GM23338 (cell line): ENCODE measurements at regions not wholly inside any gene's neighbourhood (a gene's known extent, or its start where the extent isn't known, plus 50 kb on each side); places are given as distances from the start of the nearest gene placed in this dataset.

Source experiments
- CREB1 ChIP-seq: fragments of 250-450 bp; sonication (Bioruptor Pico); IDR thresholded peaks from 2 replicates; pipeline ENCODE4 v1.5.0; 2020; ENCODE audit warnings: low read depth, mild to moderate bottlenecking, moderate library complexity
- EZH2 ChIP-seq: fragments of 200-600 bp; sonication (generic); IDR thresholded peaks from one replicate; pipeline ENCODE4 v1.8.0; 2017; ENCODE audit warnings: antibody characterized with exemption, mild to moderate bottlenecking, low read depth; ENCODE audit not compliant: unreplicated experiment
- EZH2phosphoT487 ChIP-seq: fragments of 200-600 bp; sonication (generic); IDR thresholded peaks from one replicate; pipeline ENCODE4 v1.8.1; 2018; ENCODE audit warnings: antibody characterized with exemption; ENCODE audit not compliant: unreplicated experiment
- JUNB ChIP-seq: IDR thresholded peaks from one replicate; pipeline ENCODE4 v1.6.1; 2016; ENCODE audit warnings: antibody characterized with exemption; ENCODE audit not compliant: unreplicated experiment
- NANOG ChIP-seq: IDR thresholded peaks from 2 replicates; pipeline ENCODE4 v1.6.1; 2016; ENCODE audit warnings: antibody characterized with exemption, borderline replicate concordance
- POLR2AphosphoS5 ChIP-seq: IDR thresholded peaks from 2 replicates; pipeline ENCODE4 v1.6.1; 2016; ENCODE audit warnings: antibody characterized with exemption, low read depth
- STAT1 ChIP-seq: IDR thresholded peaks from one replicate; pipeline ENCODE4 v1.6.1; 2016; ENCODE audit warnings: antibody characterized with exemption; ENCODE audit not compliant: unreplicated experiment
- ZNF114 ChIP-seq: fragments of 250-450 bp; sonication (Bioruptor Pico); IDR thresholded peaks from 2 replicates; pipeline ENCODE4 v1.5.0; 2020; ENCODE audit warnings: mild to moderate bottlenecking, moderate library complexity
- ZNF331 ChIP-seq: fragments of 250-450 bp; sonication (Bioruptor Pico); IDR thresholded peaks from 2 replicates; pipeline ENCODE4 v1.5.0; 2020; ENCODE audit warnings: low read depth, mild to moderate bottlenecking, moderate library complexity
- TF ChIP-seq, protein P1 (sequence below): IDR thresholded peaks from 2 replicates; pipeline ENCODE4 v1.6.1; 2016; ENCODE audit warnings: antibody characterized with exemption
- TF ChIP-seq, protein P2 (sequence below): IDR thresholded peaks from one replicate; pipeline ENCODE4 v1.6.1; 2018; ENCODE audit warnings: antibody characterized with exemption; ENCODE audit not compliant: unreplicated experiment
- TF ChIP-seq, protein P3 (sequence below), 2 experiments: fragments of 200-600 bp in 1 of 2; sonication (generic) in 1 of 2; conservative IDR thresholded peaks; 2 replicates each; pipeline versions ENCODE4 v1.5.1 to v1.6.1; 2016 to 2017; ENCODE audit warnings: antibody characterized with exemption in 2 of 2, low read depth in 2 of 2, mild to moderate bottlenecking in 2 of 2, moderate library complexity in 1 of 2
- TF ChIP-seq, protein P4 (sequence below): fragments of 250-450 bp; sonication (Bioruptor Pico); IDR thresholded peaks from 2 replicates; pipeline ENCODE4 v1.5.0; 2020; ENCODE audit warnings: mild to moderate bottlenecking, moderate library complexity

DNA sequence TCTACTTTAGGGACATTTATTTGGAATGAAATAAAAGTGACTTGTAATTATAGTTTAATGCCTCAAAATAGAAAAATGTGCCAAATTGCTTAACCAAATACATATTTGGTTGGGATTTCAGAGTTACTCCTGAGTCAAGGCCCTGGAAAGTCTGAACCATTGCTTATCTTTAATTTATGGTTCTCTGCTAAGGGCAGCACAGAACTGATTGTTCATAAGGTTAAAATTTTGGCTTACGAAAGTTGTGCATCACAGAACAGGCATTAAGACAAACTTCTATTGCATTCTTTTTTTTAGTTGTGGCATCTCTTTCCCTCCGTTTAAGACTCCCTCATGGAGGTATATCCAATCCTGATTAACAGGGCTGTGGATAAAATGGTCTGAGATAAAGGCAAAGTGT is 92.2 kb upstream of the TENT5A start:
- TF ChIP-seq NANOG (no peak), EZH2 (no peak), ZNF114 (CRISPR knock-in tag) (no peak), POLR2AphosphoS5 (no peak), JUNB (no peak), CREB1 (CRISPR knock-in tag) (no peak), EZH2phosphoT487 (no peak), ZNF331 (CRISPR knock-in tag) (no peak), STAT1 (no peak)
- TF ChIP-seq, protein P1, sequence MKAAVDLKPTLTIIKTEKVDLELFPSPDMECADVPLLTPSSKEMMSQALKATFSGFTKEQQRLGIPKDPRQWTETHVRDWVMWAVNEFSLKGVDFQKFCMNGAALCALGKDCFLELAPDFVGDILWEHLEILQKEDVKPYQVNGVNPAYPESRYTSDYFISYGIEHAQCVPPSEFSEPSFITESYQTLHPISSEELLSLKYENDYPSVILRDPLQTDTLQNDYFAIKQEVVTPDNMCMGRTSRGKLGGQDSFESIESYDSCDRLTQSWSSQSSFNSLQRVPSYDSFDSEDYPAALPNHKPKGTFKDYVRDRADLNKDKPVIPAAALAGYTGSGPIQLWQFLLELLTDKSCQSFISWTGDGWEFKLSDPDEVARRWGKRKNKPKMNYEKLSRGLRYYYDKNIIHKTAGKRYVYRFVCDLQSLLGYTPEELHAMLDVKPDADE, result no peak
- TF ChIP-seq, protein P2, sequence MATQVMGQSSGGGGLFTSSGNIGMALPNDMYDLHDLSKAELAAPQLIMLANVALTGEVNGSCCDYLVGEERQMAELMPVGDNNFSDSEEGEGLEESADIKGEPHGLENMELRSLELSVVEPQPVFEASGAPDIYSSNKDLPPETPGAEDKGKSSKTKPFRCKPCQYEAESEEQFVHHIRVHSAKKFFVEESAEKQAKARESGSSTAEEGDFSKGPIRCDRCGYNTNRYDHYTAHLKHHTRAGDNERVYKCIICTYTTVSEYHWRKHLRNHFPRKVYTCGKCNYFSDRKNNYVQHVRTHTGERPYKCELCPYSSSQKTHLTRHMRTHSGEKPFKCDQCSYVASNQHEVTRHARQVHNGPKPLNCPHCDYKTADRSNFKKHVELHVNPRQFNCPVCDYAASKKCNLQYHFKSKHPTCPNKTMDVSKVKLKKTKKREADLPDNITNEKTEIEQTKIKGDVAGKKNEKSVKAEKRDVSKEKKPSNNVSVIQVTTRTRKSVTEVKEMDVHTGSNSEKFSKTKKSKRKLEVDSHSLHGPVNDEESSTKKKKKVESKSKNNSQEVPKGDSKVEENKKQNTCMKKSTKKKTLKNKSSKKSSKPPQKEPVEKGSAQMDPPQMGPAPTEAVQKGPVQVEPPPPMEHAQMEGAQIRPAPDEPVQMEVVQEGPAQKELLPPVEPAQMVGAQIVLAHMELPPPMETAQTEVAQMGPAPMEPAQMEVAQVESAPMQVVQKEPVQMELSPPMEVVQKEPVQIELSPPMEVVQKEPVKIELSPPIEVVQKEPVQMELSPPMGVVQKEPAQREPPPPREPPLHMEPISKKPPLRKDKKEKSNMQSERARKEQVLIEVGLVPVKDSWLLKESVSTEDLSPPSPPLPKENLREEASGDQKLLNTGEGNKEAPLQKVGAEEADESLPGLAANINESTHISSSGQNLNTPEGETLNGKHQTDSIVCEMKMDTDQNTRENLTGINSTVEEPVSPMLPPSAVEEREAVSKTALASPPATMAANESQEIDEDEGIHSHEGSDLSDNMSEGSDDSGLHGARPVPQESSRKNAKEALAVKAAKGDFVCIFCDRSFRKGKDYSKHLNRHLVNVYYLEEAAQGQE, result no peak
- TF ChIP-seq, protein P3, sequence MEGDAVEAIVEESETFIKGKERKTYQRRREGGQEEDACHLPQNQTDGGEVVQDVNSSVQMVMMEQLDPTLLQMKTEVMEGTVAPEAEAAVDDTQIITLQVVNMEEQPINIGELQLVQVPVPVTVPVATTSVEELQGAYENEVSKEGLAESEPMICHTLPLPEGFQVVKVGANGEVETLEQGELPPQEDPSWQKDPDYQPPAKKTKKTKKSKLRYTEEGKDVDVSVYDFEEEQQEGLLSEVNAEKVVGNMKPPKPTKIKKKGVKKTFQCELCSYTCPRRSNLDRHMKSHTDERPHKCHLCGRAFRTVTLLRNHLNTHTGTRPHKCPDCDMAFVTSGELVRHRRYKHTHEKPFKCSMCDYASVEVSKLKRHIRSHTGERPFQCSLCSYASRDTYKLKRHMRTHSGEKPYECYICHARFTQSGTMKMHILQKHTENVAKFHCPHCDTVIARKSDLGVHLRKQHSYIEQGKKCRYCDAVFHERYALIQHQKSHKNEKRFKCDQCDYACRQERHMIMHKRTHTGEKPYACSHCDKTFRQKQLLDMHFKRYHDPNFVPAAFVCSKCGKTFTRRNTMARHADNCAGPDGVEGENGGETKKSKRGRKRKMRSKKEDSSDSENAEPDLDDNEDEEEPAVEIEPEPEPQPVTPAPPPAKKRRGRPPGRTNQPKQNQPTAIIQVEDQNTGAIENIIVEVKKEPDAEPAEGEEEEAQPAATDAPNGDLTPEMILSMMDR (conservative IDR thresholded peaks at IDR 0.05; ENCODE audit: low read depth in 2 of 2), result no peak
- TF ChIP-seq, protein P4, sequence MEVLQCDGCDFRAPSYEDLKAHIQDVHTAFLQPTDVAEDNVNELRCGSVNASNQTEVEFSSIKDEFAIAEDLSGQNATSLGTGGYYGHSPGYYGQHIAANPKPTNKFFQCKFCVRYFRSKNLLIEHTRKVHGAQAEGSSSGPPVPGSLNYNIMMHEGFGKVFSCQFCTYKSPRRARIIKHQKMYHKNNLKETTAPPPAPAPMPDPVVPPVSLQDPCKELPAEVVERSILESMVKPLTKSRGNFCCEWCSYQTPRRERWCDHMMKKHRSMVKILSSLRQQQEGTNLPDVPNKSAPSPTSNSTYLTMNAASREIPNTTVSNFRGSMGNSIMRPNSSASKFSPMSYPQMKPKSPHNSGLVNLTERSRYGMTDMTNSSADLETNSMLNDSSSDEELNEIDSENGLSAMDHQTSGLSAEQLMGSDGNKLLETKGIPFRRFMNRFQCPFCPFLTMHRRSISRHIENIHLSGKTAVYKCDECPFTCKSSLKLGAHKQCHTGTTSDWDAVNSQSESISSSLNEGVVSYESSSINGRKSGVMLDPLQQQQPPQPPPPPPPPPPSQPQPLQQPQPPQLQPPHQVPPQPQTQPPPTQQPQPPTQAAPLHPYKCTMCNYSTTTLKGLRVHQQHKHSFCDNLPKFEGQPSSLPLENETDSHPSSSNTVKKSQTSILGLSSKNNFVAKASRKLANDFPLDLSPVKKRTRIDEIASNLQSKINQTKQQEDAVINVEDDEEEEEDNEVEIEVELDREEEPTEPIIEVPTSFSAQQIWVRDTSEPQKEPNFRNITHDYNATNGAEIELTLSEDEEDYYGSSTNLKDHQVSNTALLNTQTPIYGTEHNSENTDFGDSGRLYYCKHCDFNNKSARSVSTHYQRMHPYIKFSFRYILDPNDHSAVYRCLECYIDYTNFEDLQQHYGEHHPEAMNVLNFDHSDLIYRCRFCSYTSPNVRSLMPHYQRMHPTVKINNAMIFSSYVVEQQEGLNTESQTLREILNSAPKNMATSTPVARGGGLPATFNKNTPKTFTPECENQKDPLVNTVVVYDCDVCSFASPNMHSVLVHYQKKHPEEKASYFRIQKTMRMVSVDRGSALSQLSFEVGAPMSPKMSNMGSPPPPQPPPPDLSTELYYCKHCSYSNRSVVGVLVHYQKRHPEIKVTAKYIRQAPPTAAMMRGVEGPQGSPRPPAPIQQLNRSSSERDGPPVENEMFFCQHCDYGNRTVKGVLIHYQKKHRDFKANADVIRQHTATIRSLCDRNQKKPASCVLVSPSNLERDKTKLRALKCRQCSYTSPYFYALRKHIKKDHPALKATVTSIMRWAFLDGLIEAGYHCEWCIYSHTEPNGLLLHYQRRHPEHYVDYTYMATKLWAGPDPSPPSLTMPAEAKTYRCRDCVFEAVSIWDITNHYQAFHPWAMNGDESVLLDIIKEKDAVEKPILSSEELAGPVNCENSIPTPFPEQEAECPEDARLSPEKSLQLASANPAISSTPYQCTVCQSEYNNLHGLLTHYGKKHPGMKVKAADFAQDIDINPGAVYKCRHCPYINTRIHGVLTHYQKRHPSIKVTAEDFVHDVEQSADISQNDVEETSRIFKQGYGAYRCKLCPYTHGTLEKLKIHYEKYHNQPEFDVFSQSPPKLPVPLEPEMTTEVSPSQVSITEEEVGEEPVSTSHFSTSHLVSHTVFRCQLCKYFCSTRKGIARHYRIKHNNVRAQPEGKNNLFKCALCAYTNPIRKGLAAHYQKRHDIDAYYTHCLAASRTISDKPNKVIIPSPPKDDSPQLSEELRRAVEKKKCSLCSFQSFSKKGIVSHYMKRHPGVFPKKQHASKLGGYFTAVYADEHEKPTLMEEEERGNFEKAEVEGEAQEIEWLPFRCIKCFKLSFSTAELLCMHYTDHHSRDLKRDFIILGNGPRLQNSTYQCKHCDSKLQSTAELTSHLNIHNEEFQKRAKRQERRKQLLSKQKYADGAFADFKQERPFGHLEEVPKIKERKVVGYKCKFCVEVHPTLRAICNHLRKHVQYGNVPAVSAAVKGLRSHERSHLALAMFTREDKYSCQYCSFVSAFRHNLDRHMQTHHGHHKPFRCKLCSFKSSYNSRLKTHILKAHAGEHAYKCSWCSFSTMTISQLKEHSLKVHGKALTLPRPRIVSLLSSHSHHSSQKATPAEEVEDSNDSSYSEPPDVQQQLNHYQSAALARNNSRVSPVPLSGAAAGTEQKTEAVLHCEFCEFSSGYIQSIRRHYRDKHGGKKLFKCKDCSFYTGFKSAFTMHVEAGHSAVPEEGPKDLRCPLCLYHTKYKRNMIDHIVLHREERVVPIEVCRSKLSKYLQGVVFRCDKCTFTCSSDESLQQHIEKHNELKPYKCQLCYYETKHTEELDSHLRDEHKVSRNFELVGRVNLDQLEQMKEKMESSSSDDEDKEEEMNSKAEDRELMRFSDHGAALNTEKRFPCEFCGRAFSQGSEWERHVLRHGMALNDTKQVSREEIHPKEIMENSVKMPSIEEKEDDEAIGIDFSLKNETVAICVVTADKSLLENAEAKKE (CRISPR knock-in tag), result no peak
